BLaER1 treated with 17β-estradiol and CSF1 and Interleukin-3, amounts not matched to agents 10 nM and 100 nM (cell line): ENCODE measurements at regions not wholly inside any gene's neighbourhood (a gene's known extent, or its start where the extent isn't known, plus 50 kb on each side); places are given as distances from the start of the nearest gene placed in this dataset.

ENCODE experiments used
- H3K27ac ChIP-seq, 11 experiments: shearing (Covaris generic); formaldehyde crosslinking; 2 replicates each; pipeline ENCODE4 v1.8.1; 2022
- H3K27me3 ChIP-seq, 11 experiments: shearing (Covaris generic); formaldehyde crosslinking; 2 replicates each; pipeline ENCODE4 v1.8.1; 2022
- H3K36me3 ChIP-seq, 11 experiments: shearing (Covaris generic); formaldehyde crosslinking; 2 replicates each; pipeline ENCODE4 v1.8.1; 2022
- H3K4me1 ChIP-seq, 10 experiments: shearing (Covaris generic); formaldehyde crosslinking; 2 replicates each; pipeline ENCODE4 v1.8.1; 2022
- H3K4me2 ChIP-seq, 11 experiments: shearing (Covaris generic); formaldehyde crosslinking; 2 replicates each; pipeline ENCODE4 v1.8.1; 2022
- H3K4me3 ChIP-seq, 10 experiments: shearing (Covaris generic); formaldehyde crosslinking; 2 replicates each; pipeline ENCODE4 v1.8.1; 2022
- H3K9ac ChIP-seq, 11 experiments: shearing (Covaris generic); formaldehyde crosslinking; 2 replicates each; pipeline ENCODE4 v1.8.1; 2022
- H3K9me3 ChIP-seq, 11 experiments: shearing (Covaris generic); formaldehyde crosslinking; replicated peaks in 1 of 11; 2 replicates each; pipeline ENCODE4 v1.8.1; 2022
- H4K20me1 ChIP-seq, 11 experiments: shearing (Covaris generic); formaldehyde crosslinking; 2 replicates each; pipeline ENCODE4 v1.8.1; 2022
- Cebpa-rat ChIP-seq, 11 experiments: shearing (Covaris generic); IDR thresholded peaks; 2 replicates each; pipeline ENCODE4 v1.8.1; 2022

GRCh38 chr6:137733372-137733771 lies 133.7 kb upstream of the TNFAIP3 start:
- no peak for TF ChIP-seq Cebpa-rat (IDR thresholded peaks at IDR 0.05)
- H3K27ac ChIP-seq: no peak overlapping the region
- H3K9ac ChIP-seq: no peak overlapping the region
- H3K4me2 ChIP-seq: 0 out of 22 replicates have a peak overlapping the region, but pooled peaks of 1 of the 11 experiments have one; percentile 53
- no peak overlapping the region for H3K4me3 ChIP-seq
- no peaks in the 10 kb centered on the region for H3K36me3 ChIP-seq
- H3K9me3 ChIP-seq: no peaks in the 10 kb centered on the region
- peaks cover 11 to 68% (median 15%) of the 10 kb centered on the region in 10 experiments; a peak in 17 of 20 replicates for H3K4me1 ChIP-seq
- no peaks in the 10 kb centered on the region for H3K27me3 ChIP-seq
- no peaks in the 10 kb centered on the region for H4K20me1 ChIP-seq

- Histone ChIP-seq H3K36me3 (no peaks in the 10 kb centered on the region), H3K27ac (no peak overlapping the region), H3K9me3 (no peaks in the 10 kb centered on the region), H3K9ac (no peak overlapping the region), H4K20me1 (no peaks in the 10 kb centered on the region), H3K4me2 (peak overlapping the region in 3 of 11 experiments; percentile 16 to 53 (median 20); a peak in 5 of 22 replicates), H3K27me3 (no peaks in the 10 kb centered on the region), H3K4me3 (no peak overlapping the region), H3K4me1 (peaks cover 11 to 59% (median 15%) of the 10 kb centered on the region in 10 experiments; a peak in 17 of 20 replicates)
- no peak for TF ChIP-seq Cebpa-rat (IDR thresholded peaks at IDR 0.05)
Measured at GRCh38 chr6:137734005-137734874, 132.8 kb upstream of the TNFAIP3 start.

- H3K9ac ChIP-seq: no peak overlapping the region
- H3K4me1 ChIP-seq: peaks cover 11 to 54% (median 15%) of the 10 kb centered on the region in 10 experiments; a peak in 17 of 20 replicates
- H3K36me3 ChIP-seq: no peaks in the 10 kb centered on the region
- H3K27ac ChIP-seq: no peak overlapping the region
- no peaks in the 10 kb centered on the region for H3K9me3 ChIP-seq
- TF ChIP-seq Cebpa-rat (IDR thresholded peaks at IDR 0.05): no peak
- H4K20me1 ChIP-seq: no peaks in the 10 kb centered on the region
- H3K4me2 ChIP-seq: peak overlapping the region in 3 of 11 experiments; percentile 16 to 53 (median 20); a peak in 5 of 22 replicates
- H3K27me3 ChIP-seq: no peaks in the 10 kb centered on the region
- no peak overlapping the region for H3K4me3 ChIP-seq
Measured at GRCh38 chr6:137734875-137735182, 132.2 kb upstream of the TNFAIP3 start.

- H4K20me1 ChIP-seq: no peaks in the 10 kb centered on the region
- H3K36me3 ChIP-seq: no peaks in the 10 kb centered on the region
- TF ChIP-seq Cebpa-rat (IDR thresholded peaks at IDR 0.05): no peak
- peaks cover 11 to 51% (median 15%) of the 10 kb centered on the region in 10 experiments; a peak in 17 of 20 replicates for H3K4me1 ChIP-seq
- H3K27me3 ChIP-seq: no peaks in the 10 kb centered on the region
- H3K9ac ChIP-seq: no peak overlapping the region
- no peak overlapping the region for H3K4me3 ChIP-seq
- peak overlapping the region in 7 of 11 experiments; percentile 15 to 52 (median 38); a peak in 11 of 22 replicates for H3K4me2 ChIP-seq
- H3K9me3 ChIP-seq: no peaks in the 10 kb centered on the region
- H3K27ac ChIP-seq: no peak overlapping the region
Measured at GRCh38 chr6:137736048-137736818, 130.8 kb upstream of the TNFAIP3 start.

GRCh38 chr6:137736911-137737310 lies 130.1 kb upstream of the TNFAIP3 start:
- H3K4me3 ChIP-seq: no peak overlapping the region
- peaks cover 11 to 44% (median 15%) of the 10 kb centered on the region in 10 experiments; a peak in 17 of 20 replicates for H3K4me1 ChIP-seq
- no peaks in the 10 kb centered on the region for H3K9me3 ChIP-seq
- no peaks in the 10 kb centered on the region for H3K36me3 ChIP-seq
- peak overlapping the region in 4 of 11 experiments; percentile 15 to 52 (median 42); a peak in 6 of 22 replicates for H3K4me2 ChIP-seq
- no peaks in the 10 kb centered on the region for H3K27me3 ChIP-seq
- no peak for TF ChIP-seq Cebpa-rat (IDR thresholded peaks at IDR 0.05)
- H3K27ac ChIP-seq: no peak overlapping the region
- no peaks in the 10 kb centered on the region for H4K20me1 ChIP-seq
- H3K9ac ChIP-seq: no peak overlapping the region

GRCh38 chr6:137737836-137738596 lies 129.0 kb upstream of the TNFAIP3 start:
- Histone ChIP-seq H3K9me3 (0 out of 22 replicates have a peak, but pooled peaks cover 0 to 4% (median 0%) of the 10 kb centered on the region in 11 experiments), H3K4me1 (peaks cover 5 to 33% (median 12%) of the 10 kb centered on the region in 10 experiments; a peak in 16 of 20 replicates), H3K4me3 (no peak overlapping the region), H3K27ac (no peak overlapping the region), H3K27me3 (no peaks in the 10 kb centered on the region), H4K20me1 (no peaks in the 10 kb centered on the region), H3K4me2 (peak overlapping the region in 2 of 11 experiments; percentile 36 to 45; a peak in 3 of 22 replicates), H3K9ac (no peak overlapping the region), H3K36me3 (no peaks in the 10 kb centered on the region)
- no peak for TF ChIP-seq Cebpa-rat (IDR thresholded peaks at IDR 0.05)

- Histone ChIP-seq H3K27ac (no peak overlapping the region), H3K4me2 (no peak overlapping the region), H3K4me1 (peaks cover 5 to 23% (median 12%) of the 10 kb centered on the region in 10 experiments; a peak in 16 of 20 replicates), H3K9me3 (0 out of 22 replicates have a peak, but pooled peaks cover 0 to 4% (median 0%) of the 10 kb centered on the region in 11 experiments), H3K27me3 (no peaks in the 10 kb centered on the region), H3K4me3 (no peak overlapping the region), H3K36me3 (no peaks in the 10 kb centered on the region), H4K20me1 (no peaks in the 10 kb centered on the region), H3K9ac (no peak overlapping the region)
- no peak for TF ChIP-seq Cebpa-rat (IDR thresholded peaks at IDR 0.05)
Measured at GRCh38 chr6:137738931-137739504, 128.0 kb upstream of the TNFAIP3 start.

GRCh38 chr6:137739544-137739943 lies 127.5 kb upstream of the TNFAIP3 start:
- H3K27me3 ChIP-seq: no peaks in the 10 kb centered on the region
- no peak overlapping the region for H3K27ac ChIP-seq
- H3K4me3 ChIP-seq: no peak overlapping the region
- H3K4me1 ChIP-seq: peaks cover 5 to 18% (median 12%) of the 10 kb centered on the region in 10 experiments; a peak in 16 of 20 replicates
- no peak for TF ChIP-seq Cebpa-rat (IDR thresholded peaks at IDR 0.05)
- no peaks in the 10 kb centered on the region for H3K36me3 ChIP-seq
- 0 out of 22 replicates have a peak, but pooled peaks cover 0 to 4% (median 0%) of the 10 kb centered on the region in 11 experiments for H3K9me3 ChIP-seq
- no peaks in the 10 kb centered on the region for H4K20me1 ChIP-seq
- no peak overlapping the region; a peak in 1 of 22 replicates for H3K4me2 ChIP-seq
- no peak overlapping the region for H3K9ac ChIP-seq
